DND-41 (cell line): ENCODE measurements at regions not wholly inside any gene's neighbourhood (a gene's known extent, or its start where the extent isn't known, plus 50 kb on each side); places are given as distances from the start of the nearest gene placed in this dataset.

Source experiments
- ATAC-seq: fragments of 200-7000 bp; cut with Tn5 transposase; 3 replicates; pipeline ENCODE4 v1.9.1; 2021; ENCODE audit warnings: low read depth; ENCODE audit not compliant: insufficient read depth
- DNase-seq: peaks from one replicate; pipeline ENCODE4 v3.0.0-alpha.2; 2020
- H2AFZ ChIP-seq: 2 replicates; pipeline ENCODE4 v1.6.0; 2012; ENCODE audit warnings: low read depth, low read length
- H3K27ac ChIP-seq: 2 replicates; pipeline ENCODE4 v1.5.1; 2012; ENCODE audit warnings: low read length, inconsistent platforms
- H3K27me3 ChIP-seq: fragments of 200-600 bp; sonication (generic); 2 replicates; pipeline ENCODE4 v1.6.0; 2012; ENCODE audit warnings: low read length, mild to moderate bottlenecking, inconsistent platforms; ENCODE audit not compliant: insufficient read depth, poor library complexity
- H3K36me3 ChIP-seq: 2 replicates; pipeline ENCODE4 v1.5.1; 2012; ENCODE audit warnings: low read length, inconsistent platforms; ENCODE audit not compliant: insufficient read depth
- H3K4me1 ChIP-seq: 2 replicates; pipeline ENCODE4 v1.5.1; 2012; ENCODE audit warnings: mild to moderate bottlenecking, low read length; ENCODE audit not compliant: insufficient read depth
- H3K4me2 ChIP-seq: 2 replicates; pipeline ENCODE4 v1.6.0; 2012; ENCODE audit warnings: mild to moderate bottlenecking, moderate library complexity, low read length, inconsistent platforms; ENCODE audit not compliant: insufficient read depth
- H3K4me3 ChIP-seq, 2 experiments: fragments of 200-600 bp in 1 of 2; shearing (Covaris generic) in 1 of 2; 2 replicates each; pipeline ENCODE4 v1.5.1; 2012 to 2016; ENCODE audit warnings: inconsistent platforms in 2 of 2, low read length in 2 of 2, mild to moderate bottlenecking in 2 of 2, low read depth in 1 of 2, moderate library complexity in 1 of 2
- H3K79me2 ChIP-seq: 2 replicates; pipeline ENCODE4 v1.6.0; 2012; ENCODE audit warnings: low read length, inconsistent platforms; ENCODE audit not compliant: insufficient read depth
- H3K9ac ChIP-seq: 2 replicates; pipeline ENCODE4 v1.6.0; 2012; ENCODE audit warnings: low read depth, mild to moderate bottlenecking, inconsistent platforms, low read length, moderate library complexity
- H3K9me3 ChIP-seq: 2 replicates; pipeline ENCODE4 v1.5.1; 2012; ENCODE audit warnings: low read length, moderate library complexity, mild to moderate bottlenecking, inconsistent platforms; ENCODE audit not compliant: insufficient read depth, severe bottlenecking
- H4K20me1 ChIP-seq: 2 replicates; pipeline ENCODE4 v1.6.0; 2012; ENCODE audit warnings: low read length; ENCODE audit not compliant: insufficient read depth
- CTCF ChIP-seq: IDR thresholded peaks from 2 replicates; pipeline ENCODE4 v1.5.1; 2012; ENCODE audit warnings: borderline replicate concordance, low read length, moderate library complexity, mild to moderate bottlenecking; ENCODE audit not compliant: poor library complexity, severe bottlenecking; ENCODE audit errors: extremely low read depth
- EZH2 ChIP-seq: IDR thresholded peaks from 3 replicates; pipeline ENCODE4 v1.6.1; 2012; ENCODE audit warnings: borderline replicate concordance, low read depth, mild to moderate bottlenecking, moderate library complexity, low read length, inconsistent platforms; ENCODE audit not compliant: severe bottlenecking

DNA sequence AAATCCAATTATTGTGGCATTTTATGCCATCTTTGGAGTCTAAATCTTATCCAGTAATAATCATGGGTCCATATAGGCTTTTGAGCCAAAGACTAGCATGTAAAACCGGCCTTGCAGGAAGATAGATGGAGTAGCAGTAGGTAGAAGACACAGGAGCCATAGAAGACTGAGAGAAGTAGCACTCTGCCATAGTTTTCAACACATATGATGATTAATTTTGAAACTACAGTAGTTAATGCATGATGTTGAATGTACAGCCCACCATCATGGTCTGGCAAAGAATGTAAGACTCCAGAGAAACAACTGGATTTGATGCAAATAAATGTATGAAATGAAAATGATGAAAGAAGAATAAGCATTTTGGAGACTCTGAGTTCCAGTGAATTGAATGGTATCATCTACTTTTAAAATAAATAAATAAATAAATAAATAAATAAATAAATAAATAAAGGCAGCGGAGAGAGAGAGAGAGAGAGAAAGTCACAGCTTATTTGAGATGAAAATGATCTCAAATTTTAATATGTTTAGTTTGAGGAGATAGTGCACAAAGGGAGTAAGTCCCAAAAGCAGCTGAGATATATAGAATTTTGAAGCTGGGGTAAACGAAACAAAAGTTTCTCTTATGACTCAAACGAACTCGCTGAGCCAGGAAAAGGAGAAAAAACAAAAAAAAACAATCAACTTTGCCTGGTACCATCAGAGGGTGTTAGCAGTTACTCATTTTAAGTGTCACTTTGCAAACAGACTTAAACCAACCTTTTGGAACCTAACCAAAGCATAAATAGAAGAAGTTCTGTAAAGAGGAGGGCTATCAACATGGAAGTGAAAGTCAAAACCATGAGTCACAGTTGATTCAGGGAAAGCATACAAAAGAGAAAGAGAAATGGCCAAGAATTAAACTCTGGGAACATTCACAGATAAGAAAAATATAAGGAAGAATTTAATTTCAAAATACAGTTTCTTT is 388.7 kb downstream of the CETN3 start:
- Histone ChIP-seq H3K4me2 (no peak overlapping the region), H3K27me3 (no peaks in the 10 kb centered on the region), H3K4me1 (no peaks in the 10 kb centered on the region), H3K4me3 (no peak overlapping the region), H4K20me1 (no peaks in the 10 kb centered on the region), H3K9me3 (no peaks in the 10 kb centered on the region), H3K79me2 (no peaks in the 10 kb centered on the region), H3K27ac (no peak overlapping the region), H2AFZ (no peak overlapping the region), H3K36me3 (no peaks in the 10 kb centered on the region), H3K9ac (no peak overlapping the region)
- DNase-seq (no peak), ATAC-seq (no peak)
- TF ChIP-seq EZH2 (no peak), CTCF (no peak)

DNA sequence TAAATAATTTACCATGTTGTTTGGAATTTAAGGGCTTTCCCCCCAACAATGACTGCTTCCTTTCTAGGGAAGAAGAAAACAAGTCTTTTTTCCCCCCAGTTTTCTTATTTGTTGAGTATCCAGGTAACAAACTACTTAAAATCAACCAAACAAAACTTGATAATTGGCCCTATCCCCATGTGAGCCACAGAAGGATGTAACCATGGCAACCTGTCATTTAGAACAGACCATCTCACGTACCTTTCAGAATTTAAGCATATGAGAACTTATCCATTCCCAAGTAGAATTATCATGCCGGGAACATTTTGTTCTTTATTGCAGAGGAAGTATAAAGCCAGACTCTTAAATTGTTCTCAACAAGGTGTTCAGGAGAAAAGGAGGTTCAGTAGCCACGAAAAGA is 392.3 kb downstream of the CETN3 start:
- Histone ChIP-seq H3K4me1 (no peaks in the 10 kb centered on the region), H3K36me3 (no peaks in the 10 kb centered on the region), H3K79me2 (no peaks in the 10 kb centered on the region), H3K4me3 (no peak overlapping the region), H4K20me1 (no peaks in the 10 kb centered on the region), H3K9me3 (no peaks in the 10 kb centered on the region), H2AFZ (no peak overlapping the region), H3K9ac (no peak overlapping the region), H3K27me3 (no peaks in the 10 kb centered on the region), H3K27ac (no peak overlapping the region), H3K4me2 (no peak overlapping the region)
- no peak for TF ChIP-seq EZH2
- TF ChIP-seq CTCF, result no peak
- no peak for ATAC-seq
- DNase-seq, result no peak

DNA sequence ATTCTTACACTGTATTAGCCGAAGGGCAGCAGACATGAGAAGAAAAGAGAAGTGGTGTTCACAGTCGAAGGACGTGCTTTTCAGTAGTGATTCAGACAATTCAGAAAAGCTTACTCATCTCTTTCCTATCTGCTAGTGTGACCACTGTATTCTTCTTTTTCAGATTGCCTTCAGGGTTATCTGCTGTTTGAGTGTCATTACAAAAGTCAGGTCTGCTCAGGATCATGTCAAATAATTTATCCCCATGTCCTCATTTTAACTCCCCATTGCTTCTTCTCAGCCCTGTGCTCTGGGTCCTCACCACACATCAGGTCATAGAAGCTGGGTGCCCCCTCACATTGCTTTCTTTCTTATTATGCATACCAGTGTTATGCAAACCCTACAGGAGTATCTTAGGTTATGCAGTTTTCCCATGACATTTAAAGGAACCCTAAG is 394.0 kb downstream of the CETN3 start:
- H4K20me1 ChIP-seq, result no peaks in the 10 kb centered on the region
- H3K4me1 ChIP-seq, result no peaks in the 10 kb centered on the region
- DNase-seq (no peak), ATAC-seq (no peak)
- no peak overlapping the region for H3K9ac ChIP-seq
- H3K4me2 ChIP-seq, result no peak overlapping the region
- H3K9me3 ChIP-seq, result no peaks in the 10 kb centered on the region
- no peak overlapping the region for H3K4me3 ChIP-seq
- no peak for TF ChIP-seq CTCF
- TF ChIP-seq EZH2, result no peak
- no peaks in the 10 kb centered on the region for H3K79me2 ChIP-seq
- H3K36me3 ChIP-seq, result no peaks in the 10 kb centered on the region
- no peaks in the 10 kb centered on the region for H3K27me3 ChIP-seq
- no peak overlapping the region for H2AFZ ChIP-seq
- H3K27ac ChIP-seq, result no peak overlapping the region
